ENCODE measurements at regions not wholly inside any gene's neighbourhood (a gene's known extent, or its start where the extent isn't known, plus 50 kb on each side); places are given as distances from the start of the nearest gene placed in this dataset.

- TF ChIP-seq, protein P1, sequence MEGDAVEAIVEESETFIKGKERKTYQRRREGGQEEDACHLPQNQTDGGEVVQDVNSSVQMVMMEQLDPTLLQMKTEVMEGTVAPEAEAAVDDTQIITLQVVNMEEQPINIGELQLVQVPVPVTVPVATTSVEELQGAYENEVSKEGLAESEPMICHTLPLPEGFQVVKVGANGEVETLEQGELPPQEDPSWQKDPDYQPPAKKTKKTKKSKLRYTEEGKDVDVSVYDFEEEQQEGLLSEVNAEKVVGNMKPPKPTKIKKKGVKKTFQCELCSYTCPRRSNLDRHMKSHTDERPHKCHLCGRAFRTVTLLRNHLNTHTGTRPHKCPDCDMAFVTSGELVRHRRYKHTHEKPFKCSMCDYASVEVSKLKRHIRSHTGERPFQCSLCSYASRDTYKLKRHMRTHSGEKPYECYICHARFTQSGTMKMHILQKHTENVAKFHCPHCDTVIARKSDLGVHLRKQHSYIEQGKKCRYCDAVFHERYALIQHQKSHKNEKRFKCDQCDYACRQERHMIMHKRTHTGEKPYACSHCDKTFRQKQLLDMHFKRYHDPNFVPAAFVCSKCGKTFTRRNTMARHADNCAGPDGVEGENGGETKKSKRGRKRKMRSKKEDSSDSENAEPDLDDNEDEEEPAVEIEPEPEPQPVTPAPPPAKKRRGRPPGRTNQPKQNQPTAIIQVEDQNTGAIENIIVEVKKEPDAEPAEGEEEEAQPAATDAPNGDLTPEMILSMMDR (IDR thresholded peaks at IDR 0.05 in 2 of 3, conservative IDR thresholded peaks at IDR 0.05 in 1 of 3; ENCODE audit: control insufficient read depth in 2 of 3, extremely low read depth in 1 of 3, insufficient read depth in 1 of 3, low read depth in 3 of 3, low read length in 3 of 3), result no peak
- TF ChIP-seq IRF5 (IDR thresholded peaks at IDR 0.05; ENCODE audit: borderline replicate concordance) (no peak), POLR2A (IDR thresholded peaks at IDR 0.05; ENCODE audit: low read depth, low read length) (no peak), TBL1XR1 (IDR thresholded peaks at IDR 0.05; ENCODE audit: low read depth, low read length) (no peak), NRF1 (conservative IDR thresholded peaks at IDR 0.05; ENCODE audit: low read depth, low read length) (no peak), SMAD1 (IDR thresholded peaks at IDR 0.05; ENCODE audit: low read depth, partially characterized antibody) (no peak), MYC (IDR thresholded peaks at IDR 0.05; ENCODE audit: insufficient read depth, insufficient read length, insufficient replicate concordance, low read length, severe bottlenecking) (no peak), DPF2 (IDR thresholded peaks at IDR 0.05) (no peak), SREBF1 (IDR thresholded peaks at IDR 0.05; ENCODE audit: low read length) (no peak), YBX1 (IDR thresholded peaks at IDR 0.05) (no peak), POLR2AphosphoS5 (IDR thresholded peaks at IDR 0.05; ENCODE audit: low read length) (no peak)
- TF ChIP-seq, protein P2, sequence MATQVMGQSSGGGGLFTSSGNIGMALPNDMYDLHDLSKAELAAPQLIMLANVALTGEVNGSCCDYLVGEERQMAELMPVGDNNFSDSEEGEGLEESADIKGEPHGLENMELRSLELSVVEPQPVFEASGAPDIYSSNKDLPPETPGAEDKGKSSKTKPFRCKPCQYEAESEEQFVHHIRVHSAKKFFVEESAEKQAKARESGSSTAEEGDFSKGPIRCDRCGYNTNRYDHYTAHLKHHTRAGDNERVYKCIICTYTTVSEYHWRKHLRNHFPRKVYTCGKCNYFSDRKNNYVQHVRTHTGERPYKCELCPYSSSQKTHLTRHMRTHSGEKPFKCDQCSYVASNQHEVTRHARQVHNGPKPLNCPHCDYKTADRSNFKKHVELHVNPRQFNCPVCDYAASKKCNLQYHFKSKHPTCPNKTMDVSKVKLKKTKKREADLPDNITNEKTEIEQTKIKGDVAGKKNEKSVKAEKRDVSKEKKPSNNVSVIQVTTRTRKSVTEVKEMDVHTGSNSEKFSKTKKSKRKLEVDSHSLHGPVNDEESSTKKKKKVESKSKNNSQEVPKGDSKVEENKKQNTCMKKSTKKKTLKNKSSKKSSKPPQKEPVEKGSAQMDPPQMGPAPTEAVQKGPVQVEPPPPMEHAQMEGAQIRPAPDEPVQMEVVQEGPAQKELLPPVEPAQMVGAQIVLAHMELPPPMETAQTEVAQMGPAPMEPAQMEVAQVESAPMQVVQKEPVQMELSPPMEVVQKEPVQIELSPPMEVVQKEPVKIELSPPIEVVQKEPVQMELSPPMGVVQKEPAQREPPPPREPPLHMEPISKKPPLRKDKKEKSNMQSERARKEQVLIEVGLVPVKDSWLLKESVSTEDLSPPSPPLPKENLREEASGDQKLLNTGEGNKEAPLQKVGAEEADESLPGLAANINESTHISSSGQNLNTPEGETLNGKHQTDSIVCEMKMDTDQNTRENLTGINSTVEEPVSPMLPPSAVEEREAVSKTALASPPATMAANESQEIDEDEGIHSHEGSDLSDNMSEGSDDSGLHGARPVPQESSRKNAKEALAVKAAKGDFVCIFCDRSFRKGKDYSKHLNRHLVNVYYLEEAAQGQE (IDR thresholded peaks at IDR 0.05; ENCODE audit: low read depth, low read length), result no peak
Measured at GRCh38 chr18:37666991-37667390, 101.4 kb upstream of the CELF4 start.

All from GM12878 (cell line).